GM18907 (cell line): ENCODE measurements at regions not wholly inside any gene's neighbourhood (a gene's known extent, or its start where the extent isn't known, plus 50 kb on each side); places are given as distances from the start of the nearest gene placed in this dataset.

Experiments used
- ATAC-seq: cut with Tn5 transposase; IDR thresholded peaks from one replicate; pipeline ENCODE4 v1.9.1; 2021; ENCODE audit warnings: mild to moderate bottlenecking, moderate library complexity; ENCODE audit not compliant: unreplicated experiment

DNA sequence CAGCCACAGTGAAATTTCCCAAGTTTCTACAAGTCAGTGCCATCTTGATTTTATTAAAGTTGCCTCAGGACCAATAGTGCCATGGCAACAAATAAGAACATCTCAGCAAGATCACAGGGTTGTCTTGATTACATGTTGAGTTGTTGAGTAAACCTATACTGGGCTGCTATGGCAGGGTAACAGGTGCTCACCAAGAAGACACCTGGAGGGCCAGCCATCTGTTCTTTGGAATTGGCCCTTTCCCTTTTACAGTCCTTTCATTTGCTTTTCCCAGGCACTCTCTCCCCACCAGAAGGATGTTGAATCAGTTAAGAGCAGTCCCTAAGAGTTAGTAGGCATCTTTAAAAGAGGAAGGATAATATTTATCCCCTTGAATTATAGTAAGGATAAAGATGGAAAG lies 582.0 kb downstream of the TNS3 start:
- ATAC-seq, result no peak

GRCh38 chr7:46996972-46997371 lies 584.9 kb downstream of the TNS3 start:
- ATAC-seq, result no peak

- no peak for ATAC-seq
These were observed 588.5 kb downstream of the TNS3 start for GRCh38 chr7:46993396-46993795.

DNA sequence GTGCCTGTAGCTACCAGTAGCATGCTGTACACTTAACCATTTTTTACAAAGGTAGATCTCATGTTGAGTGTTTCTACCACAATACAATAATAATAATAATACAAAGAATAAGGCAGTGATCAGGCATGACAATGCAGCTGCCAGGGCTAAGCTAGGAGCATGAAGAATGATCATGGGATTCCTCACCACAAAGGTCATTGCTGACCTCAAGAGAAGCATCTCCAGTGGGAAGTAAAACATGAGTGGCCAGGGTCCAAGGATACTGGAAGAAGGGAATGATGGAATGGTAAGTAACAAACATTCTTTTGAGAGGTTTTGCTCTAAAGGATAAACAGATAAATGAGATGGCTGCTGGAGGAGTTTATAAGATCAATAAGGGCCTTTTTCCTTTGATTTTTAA lies 591.1 kb downstream of the TNS3 start:
- no peak for ATAC-seq

GRCh38 chr7:46989247-46989646 lies 592.7 kb downstream of the TNS3 start:
- no peak for ATAC-seq

GRCh38 chr7:46982928-46983327 lies 599.0 kb downstream of the TNS3 start:
- no peak for ATAC-seq

- ATAC-seq, result no peak
These were observed 602.5 kb downstream of the TNS3 start for GRCh38 chr7:46979439-46979838.

- ATAC-seq, result no peak
These were observed 606.4 kb downstream of the TNS3 start for GRCh38 chr7:46975493-46975892.

GRCh38 chr7:46972205-46972604 lies 609.7 kb downstream of the TNS3 start:
- ATAC-seq, result no peak

GRCh38 chr7:46970476-46970875 lies 611.4 kb downstream of the TNS3 start:
- ATAC-seq, result no peak

DNA sequence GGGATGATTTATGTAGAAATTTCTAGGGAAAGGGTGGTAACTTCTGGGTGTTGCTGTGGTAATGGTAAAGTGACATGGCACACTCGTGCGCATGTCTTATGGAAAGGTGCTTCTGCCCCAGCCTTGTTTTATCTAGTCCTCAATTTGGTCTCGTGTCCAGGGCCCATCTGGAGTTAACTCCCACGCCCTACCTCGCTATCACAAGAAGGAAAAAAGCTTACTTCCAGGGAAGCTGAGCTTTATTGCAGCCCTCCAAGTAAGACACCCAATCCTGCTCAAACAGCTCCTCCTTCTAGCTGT lies 611.8 kb downstream of the TNS3 start:
- no peak for ATAC-seq

GRCh38 chr7:46969303-46970130 lies 612.4 kb downstream of the TNS3 start:
- ATAC-seq, result no peak

- ATAC-seq, result no peak
These were observed 613.9 kb downstream of the TNS3 start for GRCh38 chr7:46968003-46968402.

- no peak for ATAC-seq
These were observed 618.2 kb downstream of the TNS3 start for GRCh38 chr7:46963719-46964118.

DNA sequence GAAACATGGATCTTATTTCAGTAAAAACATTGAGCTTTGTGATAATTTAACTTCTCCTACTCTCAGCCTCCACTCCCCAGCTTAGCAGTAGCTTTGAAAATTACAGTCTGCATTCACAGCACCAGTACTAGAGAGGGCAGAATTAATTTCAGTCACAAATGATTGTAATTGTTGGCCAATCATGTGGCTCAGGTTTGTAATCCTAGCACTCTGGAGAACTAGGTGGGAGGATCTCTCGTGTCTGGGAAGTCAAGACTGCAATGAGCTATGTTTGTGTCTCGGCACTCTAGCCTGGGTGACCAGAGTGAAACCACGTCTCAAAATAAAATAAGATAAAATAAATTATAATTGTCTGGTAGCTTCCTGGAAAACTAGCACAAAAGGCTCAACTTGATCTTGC lies 620.9 kb downstream of the TNS3 start:
- no peak for ATAC-seq

DNA sequence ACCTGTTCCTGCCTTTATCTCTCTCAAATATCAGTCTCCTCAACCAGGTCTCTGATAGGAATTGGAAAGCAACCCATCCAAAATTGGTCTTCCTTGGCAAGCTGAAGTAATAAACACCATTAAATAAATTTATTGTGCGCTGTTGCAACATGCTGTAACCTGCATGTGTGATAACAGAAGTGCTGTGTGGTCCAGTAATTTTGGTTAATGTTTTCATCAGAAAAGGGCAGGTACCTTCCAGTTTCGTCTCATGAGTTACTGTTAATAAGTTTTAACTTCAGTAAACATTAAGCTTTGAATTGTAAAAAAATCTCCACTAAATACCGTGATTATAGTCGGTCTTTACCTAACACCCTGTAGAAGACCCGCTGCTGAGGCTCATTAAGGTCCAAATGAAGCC lies 624.7 kb downstream of the TNS3 start:
- no peak for ATAC-seq

DNA sequence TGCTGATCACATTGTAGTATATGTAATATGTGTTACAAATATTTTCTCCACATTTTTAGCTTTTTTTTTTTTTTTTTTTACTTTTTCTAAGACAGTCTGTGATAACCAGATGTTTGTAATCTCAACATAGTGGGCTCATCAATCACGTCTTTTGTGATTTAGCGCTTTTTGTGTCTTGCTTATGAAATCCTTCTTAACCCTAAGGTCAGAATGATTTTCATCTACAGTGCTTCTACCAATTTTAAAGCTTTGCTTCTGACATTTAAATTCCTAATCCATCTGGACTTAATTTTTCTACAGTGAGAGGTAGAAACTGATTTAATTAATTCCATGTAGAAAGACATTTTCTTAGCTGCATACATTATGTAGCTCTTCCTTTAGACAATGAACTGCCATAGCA lies 626.4 kb downstream of the TNS3 start:
- no peak for ATAC-seq

- ATAC-seq, result no peak
These were observed 627.7 kb downstream of the TNS3 start for GRCh38 chr7:46954181-46954580.

DNA sequence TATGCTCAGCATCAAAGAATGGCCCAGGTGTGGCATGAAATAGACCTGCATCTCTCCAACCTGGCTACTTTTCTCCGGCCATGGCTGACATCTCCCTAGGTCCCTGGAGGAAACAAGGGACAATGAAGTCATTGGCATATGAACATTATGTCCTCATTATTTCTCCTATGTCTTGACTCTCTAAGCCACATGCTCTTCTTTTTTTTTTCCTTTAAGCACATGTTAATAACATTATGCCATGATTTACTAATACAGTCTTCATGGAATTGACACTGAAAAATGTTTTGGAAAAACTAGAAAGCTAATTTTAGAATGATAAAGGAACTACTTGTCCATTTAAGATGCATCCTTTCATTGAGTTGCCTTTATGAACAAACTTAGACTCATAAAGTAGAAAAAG lies 628.9 kb downstream of the TNS3 start:
- no peak for ATAC-seq

DNA sequence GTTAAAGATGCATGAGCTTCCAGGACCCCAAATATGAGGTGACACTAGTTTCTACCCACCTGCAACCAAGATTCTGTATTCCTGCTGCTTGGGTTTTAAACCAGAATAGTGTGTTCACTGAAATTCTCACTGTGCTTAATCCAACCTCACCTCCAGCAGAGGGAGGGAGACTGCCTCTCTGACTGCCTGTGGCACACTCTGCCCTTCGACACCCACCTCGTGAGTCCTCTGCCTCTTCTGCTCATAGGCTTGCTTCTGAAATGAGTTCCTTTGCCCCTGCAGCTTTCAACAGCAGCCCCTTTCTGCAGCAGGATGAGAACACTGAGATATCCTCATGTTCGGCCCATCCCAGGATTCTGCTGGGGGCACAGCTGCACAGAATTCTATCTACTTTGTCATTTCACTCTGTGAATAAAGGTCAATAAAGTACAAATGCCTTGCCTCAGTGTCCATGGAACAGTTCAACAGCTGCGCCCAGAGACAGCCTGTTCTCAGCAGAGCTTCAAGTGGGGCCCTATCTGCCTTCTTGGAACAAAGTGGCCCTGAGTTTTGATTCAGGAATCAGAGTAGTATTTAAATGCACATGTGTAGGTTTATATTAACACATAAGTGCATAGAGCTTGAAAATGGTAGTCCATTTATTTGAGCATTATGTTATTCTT lies 632.5 kb downstream of the TNS3 start:
- ATAC-seq, result no peak

GRCh38 chr7:46948716-46949115 lies 633.2 kb downstream of the TNS3 start:
- no peak for ATAC-seq

GRCh38 chr7:46945328-46945727 lies 636.6 kb downstream of the TNS3 start:
- no peak for ATAC-seq

GRCh38 chr7:46943996-46944395 lies 637.9 kb downstream of the TNS3 start:
- ATAC-seq, result no peak
